Prostate gland (tissue), 2 donors: ENCODE measurements at regions not wholly inside any gene's neighbourhood (a gene's known extent, or its start where the extent isn't known, plus 50 kb on each side); places are given as distances from the start of the nearest gene placed in this dataset.

Source experiments
- POLR2A ChIP-seq: fragments of 450-650 bp; IDR thresholded peaks from one replicate; pipeline ENCODE4 v1.6.1; 2016; ENCODE audit warnings: antibody characterized with exemption, mild to moderate bottlenecking
- TF ChIP-seq, protein P1 (sequence below), 4 experiments: fragments of 200-600 bp in 2 of 4; fragments of 450-650 bp in 2 of 4; sonication (generic) in 2 of 4; IDR thresholded peaks; 1 replicate in 3 of 4; 2 replicates in 1 of 4; pipeline ENCODE4 v1.5.1; 2016 to 2019; ENCODE audit warnings: antibody characterized with exemption in 4 of 4, mild to moderate bottlenecking in 2 of 4, moderate library complexity in 2 of 4

DNA sequence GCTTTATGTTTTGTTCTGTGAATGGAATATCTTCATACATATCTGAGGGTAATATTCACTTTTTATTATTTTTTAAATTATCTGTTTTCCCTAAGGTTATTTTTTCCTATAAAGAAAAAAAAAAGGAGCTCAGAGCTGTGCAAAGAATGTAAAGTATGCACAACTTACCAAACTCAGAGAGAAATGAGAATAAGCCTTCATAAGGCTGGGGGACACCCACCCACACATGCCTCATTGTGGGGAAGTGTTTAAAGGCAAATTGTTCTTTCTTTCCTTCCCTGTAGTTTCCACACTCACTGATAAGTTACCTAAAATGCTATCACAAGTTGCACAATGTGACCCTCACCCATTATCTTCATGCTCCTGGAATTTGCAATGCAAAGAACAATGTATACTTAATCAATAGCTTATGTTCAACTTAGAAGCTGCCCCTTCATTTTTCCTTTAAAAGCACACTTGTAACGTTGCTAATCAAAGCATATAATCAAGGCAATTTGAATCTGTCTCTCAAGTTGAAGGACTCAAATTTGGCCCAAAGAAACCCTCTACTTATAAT, 108.1 kb downstream of the GNAT3 start:
- TF ChIP-seq, protein P1, sequence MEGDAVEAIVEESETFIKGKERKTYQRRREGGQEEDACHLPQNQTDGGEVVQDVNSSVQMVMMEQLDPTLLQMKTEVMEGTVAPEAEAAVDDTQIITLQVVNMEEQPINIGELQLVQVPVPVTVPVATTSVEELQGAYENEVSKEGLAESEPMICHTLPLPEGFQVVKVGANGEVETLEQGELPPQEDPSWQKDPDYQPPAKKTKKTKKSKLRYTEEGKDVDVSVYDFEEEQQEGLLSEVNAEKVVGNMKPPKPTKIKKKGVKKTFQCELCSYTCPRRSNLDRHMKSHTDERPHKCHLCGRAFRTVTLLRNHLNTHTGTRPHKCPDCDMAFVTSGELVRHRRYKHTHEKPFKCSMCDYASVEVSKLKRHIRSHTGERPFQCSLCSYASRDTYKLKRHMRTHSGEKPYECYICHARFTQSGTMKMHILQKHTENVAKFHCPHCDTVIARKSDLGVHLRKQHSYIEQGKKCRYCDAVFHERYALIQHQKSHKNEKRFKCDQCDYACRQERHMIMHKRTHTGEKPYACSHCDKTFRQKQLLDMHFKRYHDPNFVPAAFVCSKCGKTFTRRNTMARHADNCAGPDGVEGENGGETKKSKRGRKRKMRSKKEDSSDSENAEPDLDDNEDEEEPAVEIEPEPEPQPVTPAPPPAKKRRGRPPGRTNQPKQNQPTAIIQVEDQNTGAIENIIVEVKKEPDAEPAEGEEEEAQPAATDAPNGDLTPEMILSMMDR (IDR thresholded peaks at IDR 0.05): no peak
- no peak for TF ChIP-seq POLR2A
